ENCODE measurements at regions not wholly inside any gene's neighbourhood (a gene's known extent, or its start where the extent isn't known, plus 50 kb on each side); places are given as distances from the start of the nearest gene placed in this dataset.

GRCh38 chr15:70327856-70328678 is 230.3 kb upstream of the TLE3 start:
- TF ChIP-seq, protein P1, sequence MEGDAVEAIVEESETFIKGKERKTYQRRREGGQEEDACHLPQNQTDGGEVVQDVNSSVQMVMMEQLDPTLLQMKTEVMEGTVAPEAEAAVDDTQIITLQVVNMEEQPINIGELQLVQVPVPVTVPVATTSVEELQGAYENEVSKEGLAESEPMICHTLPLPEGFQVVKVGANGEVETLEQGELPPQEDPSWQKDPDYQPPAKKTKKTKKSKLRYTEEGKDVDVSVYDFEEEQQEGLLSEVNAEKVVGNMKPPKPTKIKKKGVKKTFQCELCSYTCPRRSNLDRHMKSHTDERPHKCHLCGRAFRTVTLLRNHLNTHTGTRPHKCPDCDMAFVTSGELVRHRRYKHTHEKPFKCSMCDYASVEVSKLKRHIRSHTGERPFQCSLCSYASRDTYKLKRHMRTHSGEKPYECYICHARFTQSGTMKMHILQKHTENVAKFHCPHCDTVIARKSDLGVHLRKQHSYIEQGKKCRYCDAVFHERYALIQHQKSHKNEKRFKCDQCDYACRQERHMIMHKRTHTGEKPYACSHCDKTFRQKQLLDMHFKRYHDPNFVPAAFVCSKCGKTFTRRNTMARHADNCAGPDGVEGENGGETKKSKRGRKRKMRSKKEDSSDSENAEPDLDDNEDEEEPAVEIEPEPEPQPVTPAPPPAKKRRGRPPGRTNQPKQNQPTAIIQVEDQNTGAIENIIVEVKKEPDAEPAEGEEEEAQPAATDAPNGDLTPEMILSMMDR (IDR thresholded peaks at IDR 0.05; ENCODE audit: poor library complexity) = no peak
- no peak for TF ChIP-seq EZH2 (IDR thresholded peaks at IDR 0.05; ENCODE audit: borderline replicate concordance)

Data from hepatocyte (in vitro differentiated cells).